GM12878 (cell line): ENCODE measurements at regions not wholly inside any gene's neighbourhood (a gene's known extent, or its start where the extent isn't known, plus 50 kb on each side); places are given as distances from the start of the nearest gene placed in this dataset.

ENCODE experiments used
- ATAC-seq: fragments of 200-7000 bp; cut with Tn5 transposase; 3 replicates; pipeline ENCODE4 v1.9.1; 2020; ENCODE audit warnings: mild to moderate bottlenecking, moderate library complexity
- BruUV-seq: library from RNA; stranded (reverse); fragments of 400-500 nt; replicated peaks from 2 replicates; lab custom pipeline; 2021; lab: Mats Ljungman, UMichigan
- CTCF ChIA-PET: fragments of 300-600 bp; sonication (Branson Sonifier 250); formaldehyde crosslinking; extraction: SDS; loops from one replicate; lab custom pipeline; 2021; ENCODE audit warnings: inconsistent platforms; lab: Yijun Ruan, JAX
- POLR2A ChIA-PET: fragments of 350-600 bp; formaldehyde crosslinking; extraction: SDS; loops from one replicate; lab custom pipeline; 2021; ENCODE audit warnings: inconsistent platforms; lab: Charles Lee
- RAD21 ChIA-PET: fragments of 300-600 bp; sonication (Branson Sonifier 250); formaldehyde crosslinking; loops from one replicate; lab custom pipeline; 2023; ENCODE audit warnings: antibody characterized with exemption; ENCODE audit not compliant: unreplicated experiment; lab: Charles Lee
- SMC1A ChIA-PET: fragments of 300-600 bp; sonication (Branson Sonifier 250); formaldehyde crosslinking; loops from one replicate; lab custom pipeline; 2023; ENCODE audit not compliant: unreplicated experiment, uncharacterized antibody; lab: Charles Lee
- DNase-seq: peaks from one replicate; pipeline ENCODE4 v3.0.0-alpha.2; 2011; ENCODE audit warnings: low read depth, low spot score
- FAIRE-seq: peaks from 3 replicates; lab custom pipeline; 2011; peaks lifted over from hg19 to GRCh38; lab: Jason Lieb, UNC
- H2AFZ ChIP-seq: 2 replicates; pipeline ENCODE4 v1.6.0; 2011; ENCODE audit warnings: low read depth, low read length, control low read depth; ENCODE audit not compliant: control insufficient read depth
- H3K27ac ChIP-seq: 2 replicates; pipeline ENCODE4 v1.5.1; 2011; ENCODE audit warnings: control low read depth; ENCODE audit not compliant: control insufficient read depth, insufficient read depth
- H3K27me3 ChIP-seq, 2 experiments: replicated peaks in 1 of 2; 2 replicates each; pipeline versions ENCODE4 v1.6.0 to v1.6.1; 2011; ENCODE audit warnings: low read length in 1 of 2; ENCODE audit not compliant: control insufficient read depth in 2 of 2, insufficient read depth in 2 of 2
- H3K36me3 ChIP-seq, 2 experiments: 2 replicates each; pipeline ENCODE4 v1.5.1; 2011; ENCODE audit warnings: low read length in 1 of 2; ENCODE audit not compliant: control insufficient read depth in 2 of 2, insufficient read depth in 2 of 2
- H3K4me1 ChIP-seq: 2 replicates; pipeline ENCODE4 v1.6.1; 2011; ENCODE audit warnings: mild to moderate bottlenecking, low read length, moderate library complexity, mixed read lengths; ENCODE audit not compliant: control insufficient read depth, insufficient read depth
- H3K4me2 ChIP-seq: 2 replicates; pipeline ENCODE4 v1.6.0; 2011; ENCODE audit warnings: control low read depth; ENCODE audit not compliant: control insufficient read depth, insufficient read depth
- H3K4me3 ChIP-seq: fragments of 200-600 bp; sonication (generic); 2 replicates; pipeline ENCODE4 v1.5.1; 2016
- H3K79me2 ChIP-seq: 2 replicates; pipeline ENCODE4 v1.6.0; 2011; ENCODE audit warnings: low read length; ENCODE audit not compliant: control insufficient read depth, insufficient read depth
- H3K9ac ChIP-seq: 2 replicates; pipeline ENCODE4 v1.8.0; 2011; ENCODE audit warnings: low read length, control low read depth, mixed read lengths; ENCODE audit not compliant: control insufficient read depth, insufficient read depth
- H3K9me3 ChIP-seq: replicated peaks from 3 replicates; pipeline ENCODE4 v1.5.1; 2011; ENCODE audit warnings: mild to moderate bottlenecking, low read length; ENCODE audit not compliant: control insufficient read depth, insufficient read depth
- H4K20me1 ChIP-seq: 2 replicates; pipeline ENCODE4 v1.6.0; 2011; ENCODE audit not compliant: control insufficient read depth, insufficient read depth
- BHLHE40 ChIP-seq, 2 experiments: fragments of 450-650 bp in 1 of 2; IDR thresholded peaks; 2 replicates each; pipeline ENCODE4 v1.6.1; 2011 to 2017; ENCODE audit warnings: low read depth in 2 of 2, borderline replicate concordance in 1 of 2, improper control_type of control experiment in 1 of 2, low read length in 1 of 2, mild to moderate bottlenecking in 1 of 2
- BRCA1 ChIP-seq: IDR thresholded peaks from 2 replicates; pipeline ENCODE4 v1.6.1; 2011; ENCODE audit warnings: low read depth, low read length, improper control_type of control experiment
- DPF2 ChIP-seq: fragments of 450-650 bp; IDR thresholded peaks from 2 replicates; pipeline ENCODE4 v1.6.1; 2017; ENCODE audit warnings: mild to moderate bottlenecking
- IKZF2 ChIP-seq, 2 experiments: fragments of 450-650 bp; IDR thresholded peaks; 2 replicates each; pipeline ENCODE4 v1.6.1; 2017; ENCODE audit warnings: mild to moderate bottlenecking in 2 of 2, moderate library complexity in 2 of 2
- LARP7 ChIP-seq: fragments of 450-650 bp; IDR thresholded peaks from 2 replicates; pipeline ENCODE4 v1.6.1; 2017; ENCODE audit warnings: mild to moderate bottlenecking
- MXI1 ChIP-seq: fragments of 150-350 bp; IDR thresholded peaks from 2 replicates; pipeline ENCODE4 v1.6.1; 2011; ENCODE audit warnings: low read depth, mild to moderate bottlenecking, inconsistent platforms, low read length, improper control_type of control experiment
- POLR2AphosphoS2 ChIP-seq: IDR thresholded peaks from 2 replicates; pipeline ENCODE4 v1.6.1; 2011; ENCODE audit warnings: low read depth, mild to moderate bottlenecking, low read length, improper control_type of control experiment, moderate library complexity
- RCOR1 ChIP-seq: conservative IDR thresholded peaks from 2 replicates; pipeline ENCODE4 v1.6.1; 2012; ENCODE audit warnings: low read depth, low read length, improper control_type of control experiment
- RFX5 ChIP-seq: IDR thresholded peaks from 2 replicates; pipeline ENCODE4 v1.6.1; 2011; ENCODE audit warnings: low read depth, low read length, improper control_type of control experiment
- ZNF274 ChIP-seq: IDR thresholded peaks from one replicate; pipeline ENCODE4 v1.8.0; 2011; ENCODE audit not compliant: insufficient read length, insufficient read depth
- ZNF384 ChIP-seq: IDR thresholded peaks from 2 replicates; pipeline ENCODE4 v1.6.1; 2012; ENCODE audit warnings: low read depth, mild to moderate bottlenecking, low read length, improper control_type of control experiment, borderline replicate concordance
- ZNF622 ChIP-seq: fragments of 450-650 bp; IDR thresholded peaks from 2 replicates; pipeline ENCODE4 v1.6.1; 2017; ENCODE audit warnings: mild to moderate bottlenecking, inconsistent platforms
- ZZZ3 ChIP-seq: IDR thresholded peaks from 2 replicates; pipeline ENCODE4 v1.6.1; 2011; ENCODE audit warnings: low read depth; ENCODE audit not compliant: control insufficient read depth, insufficient read length
- WGBS: methylation state at CpG from one replicate; pipeline ENCODE4 v1.1.6; 2016; ENCODE audit warnings: low lambda C conversion rate; ENCODE audit not compliant: insufficient replicate concordance, insufficient coverage; ENCODE audit errors: missing lambda C conversion rate; 5-methylcytosine and 5-hydroxymethylcytosine counted together
- in situ Hi-C: fragments of 300-500 bp; cut with MboI; formaldehyde crosslinking; loops from 9 replicates; pipeline ENCODE4 v1.14.3; 2018; ENCODE audit warnings: mixed read lengths
- intact Hi-C: fragments of 100-400 bp; cut with micrococcal nuclease; formaldehyde crosslinking; loops from one replicate; pipeline ENCODE4 v1.14.2; 2022; ENCODE audit not compliant: unreplicated experiment
- TF ChIP-seq, protein P1 (sequence below): IDR thresholded peaks from 2 replicates; pipeline ENCODE4 v1.6.1; 2012; ENCODE audit warnings: improper control_type of control experiment, low read depth, low read length; ENCODE audit not compliant: insufficient replicate concordance
- TF ChIP-seq, protein P2 (sequence below): IDR thresholded peaks from 2 replicates; pipeline ENCODE4 v1.6.1; 2011; ENCODE audit warnings: borderline replicate concordance, low read depth, mild to moderate bottlenecking, moderate library complexity, mixed read lengths, low read length; ENCODE audit not compliant: insufficient read depth; ENCODE audit errors: extremely low read length

DNA sequence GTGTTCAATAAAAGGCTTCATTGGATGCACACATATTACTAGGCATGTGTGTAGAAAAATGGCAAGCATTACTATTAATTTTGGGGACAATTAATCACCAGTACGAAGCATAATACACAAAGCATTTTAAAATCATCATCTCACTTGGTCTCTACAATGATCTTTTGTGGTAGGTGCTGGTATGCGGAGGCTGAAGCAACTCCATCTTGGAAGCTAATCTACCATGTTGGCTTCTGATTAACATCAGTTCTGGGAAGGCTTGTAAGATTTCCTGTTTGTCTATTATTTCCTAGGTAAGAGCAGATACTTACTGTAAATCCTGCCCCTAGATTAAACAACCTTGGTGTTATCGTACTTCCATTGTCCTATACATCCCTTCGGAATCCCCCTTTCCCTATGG lies 121.7 kb upstream of the RUNX1 start:
- ChIA-PET SMC1A (no interaction called here), RAD21 (no interaction called here), CTCF (no interaction called here), POLR2A (no interaction called here)
- DNase-seq = no peak
- TF ChIP-seq DPF2 (no peak), BHLHE40 (IDR thresholded peaks at IDR 0.05; ENCODE audit: borderline replicate concordance in 1 of 2, low read depth in 2 of 2, low read length in 1 of 2) (no peak), ZNF622 (no peak), IKZF2 (IDR thresholded peaks at IDR 0.05) (no peak), LARP7 (no peak), RFX5 (no peak), ZZZ3 (no peak), POLR2AphosphoS2 (no peak), RCOR1 (no peak), ZNF274 (no peak), BRCA1 (no peak), ZNF384 (no peak), MXI1 (no peak)
- TF ChIP-seq, protein P1, sequence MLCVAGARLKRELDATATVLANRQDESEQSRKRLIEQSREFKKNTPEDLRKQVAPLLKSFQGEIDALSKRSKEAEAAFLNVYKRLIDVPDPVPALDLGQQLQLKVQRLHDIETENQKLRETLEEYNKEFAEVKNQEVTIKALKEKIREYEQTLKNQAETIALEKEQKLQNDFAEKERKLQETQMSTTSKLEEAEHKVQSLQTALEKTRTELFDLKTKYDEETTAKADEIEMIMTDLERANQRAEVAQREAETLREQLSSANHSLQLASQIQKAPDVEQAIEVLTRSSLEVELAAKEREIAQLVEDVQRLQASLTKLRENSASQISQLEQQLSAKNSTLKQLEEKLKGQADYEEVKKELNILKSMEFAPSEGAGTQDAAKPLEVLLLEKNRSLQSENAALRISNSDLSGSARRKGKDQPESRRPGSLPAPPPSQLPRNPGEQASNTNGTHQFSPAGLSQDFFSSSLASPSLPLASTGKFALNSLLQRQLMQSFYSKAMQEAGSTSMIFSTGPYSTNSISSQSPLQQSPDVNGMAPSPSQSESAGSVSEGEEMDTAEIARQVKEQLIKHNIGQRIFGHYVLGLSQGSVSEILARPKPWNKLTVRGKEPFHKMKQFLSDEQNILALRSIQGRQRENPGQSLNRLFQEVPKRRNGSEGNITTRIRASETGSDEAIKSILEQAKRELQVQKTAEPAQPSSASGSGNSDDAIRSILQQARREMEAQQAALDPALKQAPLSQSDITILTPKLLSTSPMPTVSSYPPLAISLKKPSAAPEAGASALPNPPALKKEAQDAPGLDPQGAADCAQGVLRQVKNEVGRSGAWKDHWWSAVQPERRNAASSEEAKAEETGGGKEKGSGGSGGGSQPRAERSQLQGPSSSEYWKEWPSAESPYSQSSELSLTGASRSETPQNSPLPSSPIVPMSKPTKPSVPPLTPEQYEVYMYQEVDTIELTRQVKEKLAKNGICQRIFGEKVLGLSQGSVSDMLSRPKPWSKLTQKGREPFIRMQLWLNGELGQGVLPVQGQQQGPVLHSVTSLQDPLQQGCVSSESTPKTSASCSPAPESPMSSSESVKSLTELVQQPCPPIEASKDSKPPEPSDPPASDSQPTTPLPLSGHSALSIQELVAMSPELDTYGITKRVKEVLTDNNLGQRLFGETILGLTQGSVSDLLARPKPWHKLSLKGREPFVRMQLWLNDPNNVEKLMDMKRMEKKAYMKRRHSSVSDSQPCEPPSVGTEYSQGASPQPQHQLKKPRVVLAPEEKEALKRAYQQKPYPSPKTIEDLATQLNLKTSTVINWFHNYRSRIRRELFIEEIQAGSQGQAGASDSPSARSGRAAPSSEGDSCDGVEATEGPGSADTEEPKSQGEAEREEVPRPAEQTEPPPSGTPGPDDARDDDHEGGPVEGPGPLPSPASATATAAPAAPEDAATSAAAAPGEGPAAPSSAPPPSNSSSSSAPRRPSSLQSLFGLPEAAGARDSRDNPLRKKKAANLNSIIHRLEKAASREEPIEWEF = no peak
- TF ChIP-seq, protein P2, sequence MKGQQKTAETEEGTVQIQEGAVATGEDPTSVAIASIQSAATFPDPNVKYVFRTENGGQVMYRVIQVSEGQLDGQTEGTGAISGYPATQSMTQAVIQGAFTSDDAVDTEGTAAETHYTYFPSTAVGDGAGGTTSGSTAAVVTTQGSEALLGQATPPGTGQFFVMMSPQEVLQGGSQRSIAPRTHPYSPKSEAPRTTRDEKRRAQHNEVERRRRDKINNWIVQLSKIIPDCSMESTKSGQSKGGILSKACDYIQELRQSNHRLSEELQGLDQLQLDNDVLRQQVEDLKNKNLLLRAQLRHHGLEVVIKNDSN = no peak
- no TSS peak for BruUV-seq
- Histone ChIP-seq H3K27me3 (no peaks in the 10 kb centered on the region), H2AFZ (no peak overlapping the region), H4K20me1 (no peaks in the 10 kb centered on the region), H3K9ac (no peak overlapping the region), H3K36me3 (no peaks in the 10 kb centered on the region), H3K4me3 (no peak overlapping the region), H3K27ac (no peak overlapping the region), H3K4me1 (no peaks in the 10 kb centered on the region), H3K9me3 (no peaks in the 10 kb centered on the region; the same call in 2 of the 3 replicates), H3K79me2 (no peaks in the 10 kb centered on the region), H3K4me2 (no peak overlapping the region)
- WGBS = 52% methylated on average over 4 of the region's 4 CpGs
- in situ Hi-C loops = loop anchor here (5.0 kb wide), 1 partner anchor 49 kb away; no protein-coding TSS in a partner anchor
- intact Hi-C loops = no loop called here
- no peak for ATAC-seq
- no peak for FAIRE-seq
